Mesothelial cell of epicardium (in vitro differentiated cells): ENCODE measurements at regions not wholly inside any gene's neighbourhood (a gene's known extent, or its start where the extent isn't known, plus 50 kb on each side); places are given as distances from the start of the nearest gene placed in this dataset.
"Not testable (repeated sequence)": the region's sequence is repeated elsewhere in the genome, so short reads cannot be mapped to it uniquely, and the experiment has no call there.

Experiments
- DNase-seq, 2 experiments: peaks; one replicate each; pipeline ENCODE4 v3.0.0; 2021; ENCODE audit warnings: low spot score in 2 of 2; ENCODE audit not compliant: unreplicated experiment in 2 of 2
- H3K27ac Mint-ChIP-seq: 2 replicates; pipeline ENCODE4 v1.8.0; 2021; ENCODE audit warnings: mixed read lengths
- H3K27me3 Mint-ChIP-seq: 2 replicates; pipeline ENCODE4 v1.8.0; 2021; ENCODE audit warnings: low read depth, mixed read lengths
- H3K36me3 Mint-ChIP-seq: 2 replicates; pipeline ENCODE4 v1.8.0; 2021; ENCODE audit warnings: mixed read lengths
- H3K4me1 Mint-ChIP-seq: 2 replicates; pipeline ENCODE4 v1.8.0; 2021; ENCODE audit warnings: mixed read lengths
- H3K4me3 Mint-ChIP-seq: 2 replicates; pipeline ENCODE4 v1.8.0; 2021; ENCODE audit warnings: mild to moderate bottlenecking, moderate library complexity, mixed read lengths
- H3K9me3 Mint-ChIP-seq: 2 replicates; pipeline ENCODE4 v1.8.0; 2021; ENCODE audit warnings: mixed read lengths
- TF ChIP-seq, protein P1 (sequence below): fragments of 200-600 bp; sonication (generic); IDR thresholded peaks from one replicate; pipeline ENCODE4 v1.5.0; 2021; ENCODE audit warnings: antibody characterized with exemption; ENCODE audit not compliant: unreplicated experiment

DNA sequence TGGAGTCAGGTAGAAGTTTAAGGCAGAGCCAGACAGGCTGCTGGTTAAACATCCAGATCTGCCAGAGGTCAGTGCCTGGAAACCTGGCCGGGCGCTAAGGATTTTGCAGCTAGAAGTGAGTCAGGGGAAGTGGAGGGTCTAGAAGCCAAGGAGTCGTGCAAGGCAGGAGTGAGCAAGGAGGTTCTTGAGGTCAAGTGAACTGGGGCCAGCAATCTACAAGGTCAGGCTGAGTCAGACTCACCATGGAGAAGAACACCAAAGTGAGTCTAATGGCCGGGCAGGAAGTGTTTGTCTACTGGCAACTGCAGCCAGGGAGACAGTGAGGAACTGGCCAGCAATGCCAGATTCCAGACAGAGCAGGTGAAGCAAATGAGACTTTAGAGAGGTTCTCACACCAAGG, 628.2 kb downstream of the ETNK1 start:
- H3K9me3 Mint-ChIP-seq, result peaks cover 13% of the 10 kb centered on the region
- H3K27me3 Mint-ChIP-seq, result no peaks in the 10 kb centered on the region
- H3K36me3 Mint-ChIP-seq, result peaks cover 6% of the 10 kb centered on the region

DNA sequence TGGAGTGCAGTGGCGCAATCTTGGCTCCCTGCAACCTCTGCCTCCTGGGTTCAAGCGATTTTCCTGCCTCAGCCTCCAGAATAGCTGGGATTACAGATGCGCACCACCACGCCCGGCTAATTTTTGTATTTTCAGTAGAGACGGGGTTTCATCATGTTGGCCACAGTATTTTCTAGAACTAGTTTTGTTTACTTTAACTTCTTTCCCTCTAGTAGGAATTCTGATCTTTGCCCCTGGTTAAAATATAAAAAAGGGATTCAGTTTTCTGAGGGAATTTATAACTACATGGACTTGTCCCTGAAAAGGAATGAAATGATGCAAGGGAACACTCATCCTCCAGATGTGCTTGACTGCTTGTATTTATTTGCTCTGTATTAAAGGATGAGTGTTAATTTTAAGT, 628.9 kb downstream of the ETNK1 start:
- not testable (repeated sequence) for H3K4me1 Mint-ChIP-seq, DNase-seq, H3K36me3 Mint-ChIP-seq, H3K27ac Mint-ChIP-seq, H3K27me3 Mint-ChIP-seq, H3K4me3 Mint-ChIP-seq
- peaks cover 13% of the 10 kb centered on the region for H3K9me3 Mint-ChIP-seq

More for the DNA sequence above, 628.2 kb downstream of the ETNK1 start:
- H3K4me1 Mint-ChIP-seq, result peaks cover 7% of the 10 kb centered on the region
- no peak overlapping the region for H3K27ac Mint-ChIP-seq
- TF ChIP-seq, protein P1, sequence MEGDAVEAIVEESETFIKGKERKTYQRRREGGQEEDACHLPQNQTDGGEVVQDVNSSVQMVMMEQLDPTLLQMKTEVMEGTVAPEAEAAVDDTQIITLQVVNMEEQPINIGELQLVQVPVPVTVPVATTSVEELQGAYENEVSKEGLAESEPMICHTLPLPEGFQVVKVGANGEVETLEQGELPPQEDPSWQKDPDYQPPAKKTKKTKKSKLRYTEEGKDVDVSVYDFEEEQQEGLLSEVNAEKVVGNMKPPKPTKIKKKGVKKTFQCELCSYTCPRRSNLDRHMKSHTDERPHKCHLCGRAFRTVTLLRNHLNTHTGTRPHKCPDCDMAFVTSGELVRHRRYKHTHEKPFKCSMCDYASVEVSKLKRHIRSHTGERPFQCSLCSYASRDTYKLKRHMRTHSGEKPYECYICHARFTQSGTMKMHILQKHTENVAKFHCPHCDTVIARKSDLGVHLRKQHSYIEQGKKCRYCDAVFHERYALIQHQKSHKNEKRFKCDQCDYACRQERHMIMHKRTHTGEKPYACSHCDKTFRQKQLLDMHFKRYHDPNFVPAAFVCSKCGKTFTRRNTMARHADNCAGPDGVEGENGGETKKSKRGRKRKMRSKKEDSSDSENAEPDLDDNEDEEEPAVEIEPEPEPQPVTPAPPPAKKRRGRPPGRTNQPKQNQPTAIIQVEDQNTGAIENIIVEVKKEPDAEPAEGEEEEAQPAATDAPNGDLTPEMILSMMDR, result no peak
- H3K4me3 Mint-ChIP-seq, result no peak overlapping the region
- no peak for DNase-seq

DNA sequence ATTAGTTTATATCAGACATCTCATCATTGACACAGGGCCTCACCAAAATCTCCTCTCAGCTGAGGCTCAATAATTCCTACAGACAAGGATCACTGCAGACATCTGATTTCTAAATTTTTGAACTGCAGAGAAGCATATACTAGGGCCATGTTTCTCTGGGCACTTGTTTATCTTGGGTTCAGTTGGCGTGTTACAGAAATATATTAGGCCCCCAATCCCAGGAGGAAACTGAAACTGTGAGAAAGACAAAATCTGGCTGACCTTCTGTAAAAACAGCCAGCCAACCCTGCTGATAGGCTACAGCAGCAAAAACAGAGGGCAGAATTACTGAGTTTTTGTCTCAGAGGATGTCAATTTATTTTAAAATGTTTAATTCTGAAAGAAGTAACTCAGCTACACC, 634.6 kb downstream of the ETNK1 start:
- DNase-seq, result no peak
- H3K27ac Mint-ChIP-seq, result no peak overlapping the region

DNA sequence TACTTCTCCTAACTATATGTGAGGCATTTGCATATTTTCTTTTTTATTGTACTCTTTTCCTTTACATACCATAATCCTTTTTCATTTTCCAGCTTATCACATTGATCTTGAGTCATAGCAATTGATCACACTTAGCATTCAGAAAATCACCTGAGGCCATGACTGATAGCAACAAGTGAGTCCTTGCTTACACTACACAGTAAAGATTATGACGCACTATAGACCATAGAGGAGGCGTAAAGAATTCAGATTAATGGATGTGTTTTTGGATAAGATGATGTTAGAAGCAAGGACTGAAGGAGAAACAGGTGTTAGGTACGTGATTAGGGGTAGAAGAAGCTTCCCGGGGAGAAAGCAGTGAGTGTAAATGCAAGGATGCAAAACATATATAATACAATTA, 637.7 kb downstream of the ETNK1 start:
- no peaks in the 10 kb centered on the region for H3K36me3 Mint-ChIP-seq
- H3K27ac Mint-ChIP-seq, result no peak overlapping the region
- TF ChIP-seq, protein P1, result no peak
- DNase-seq, result no peak
- peaks cover 4% of the 10 kb centered on the region for H3K9me3 Mint-ChIP-seq
- no peak overlapping the region for H3K4me3 Mint-ChIP-seq
- peaks cover 10% of the 10 kb centered on the region for H3K27me3 Mint-ChIP-seq
- H3K4me1 Mint-ChIP-seq, result peaks cover 9% of the 10 kb centered on the region

More for the DNA sequence above, 634.6 kb downstream of the ETNK1 start:
- peaks cover 7% of the 10 kb centered on the region for H3K27me3 Mint-ChIP-seq
- peaks cover 4% of the 10 kb centered on the region for H3K9me3 Mint-ChIP-seq
- no peak overlapping the region for H3K4me3 Mint-ChIP-seq
- TF ChIP-seq, protein P1, result no peak
- no peaks in the 10 kb centered on the region for H3K36me3 Mint-ChIP-seq
- peaks cover 13% of the 10 kb centered on the region for H3K4me1 Mint-ChIP-seq

DNA sequence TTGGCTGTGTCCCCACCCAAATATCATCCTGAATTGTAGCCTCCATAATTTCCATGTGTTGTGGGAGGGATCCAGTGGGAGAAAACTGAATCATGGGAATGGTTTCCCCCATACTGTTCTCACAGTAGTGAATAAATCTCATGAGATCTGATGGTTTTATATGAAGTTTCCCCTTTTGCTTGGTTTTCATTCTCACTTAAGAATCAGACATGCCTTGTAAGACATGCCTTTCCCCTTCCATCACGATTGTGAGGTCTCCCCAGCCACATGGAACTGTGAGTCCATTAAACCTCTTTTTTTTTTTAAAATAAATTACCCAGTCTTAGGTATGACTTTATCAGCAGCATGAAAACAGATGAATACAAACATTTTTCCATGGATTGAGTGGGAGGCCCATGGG, 652.9 kb downstream of the ETNK1 start:
- no peak overlapping the region for H3K4me3 Mint-ChIP-seq
- peaks cover 12% of the 10 kb centered on the region for H3K9me3 Mint-ChIP-seq
- H3K27ac Mint-ChIP-seq, result no peak overlapping the region
- H3K27me3 Mint-ChIP-seq, result peaks cover 2% of the 10 kb centered on the region
- H3K4me1 Mint-ChIP-seq, result peaks cover 3% of the 10 kb centered on the region
- TF ChIP-seq, protein P1, result no peak
- no peak for DNase-seq
- no peaks in the 10 kb centered on the region for H3K36me3 Mint-ChIP-seq

DNA sequence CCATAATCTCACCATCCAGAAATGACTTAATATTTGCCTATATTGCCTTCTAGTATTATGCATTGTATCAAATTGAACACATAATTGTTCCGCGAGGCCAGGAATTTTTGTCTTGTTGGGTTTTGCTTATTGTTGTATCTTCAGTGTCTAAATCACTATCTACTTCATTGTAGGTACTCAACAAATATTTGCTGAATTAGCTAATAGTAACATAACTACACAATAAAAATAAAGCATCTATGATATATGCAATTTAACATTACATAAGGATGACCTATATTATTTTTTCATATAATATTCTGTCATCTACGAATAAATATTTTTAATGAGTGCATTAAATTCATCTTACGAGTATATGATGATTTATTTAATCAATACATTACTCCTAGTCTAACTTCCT, 656.3 kb downstream of the ETNK1 start:
- H3K27ac Mint-ChIP-seq, result no peak overlapping the region
- H3K4me3 Mint-ChIP-seq, result no peak overlapping the region
- H3K27me3 Mint-ChIP-seq, result no peaks in the 10 kb centered on the region
- peaks cover 20% of the 10 kb centered on the region for H3K9me3 Mint-ChIP-seq
- no peak for DNase-seq
- TF ChIP-seq, protein P1, result no peak
- H3K36me3 Mint-ChIP-seq, result no peaks in the 10 kb centered on the region
- peaks cover 3% of the 10 kb centered on the region for H3K4me1 Mint-ChIP-seq
